ENCODE measurements at regions not wholly inside any gene's neighbourhood (a gene's known extent, or its start where the extent isn't known, plus 50 kb on each side); places are given as distances from the start of the nearest gene placed in this dataset.
"Not testable (repeated sequence)": the region's sequence is repeated elsewhere in the genome, so short reads cannot be mapped to it uniquely, and the experiment has no call there.

DNA sequence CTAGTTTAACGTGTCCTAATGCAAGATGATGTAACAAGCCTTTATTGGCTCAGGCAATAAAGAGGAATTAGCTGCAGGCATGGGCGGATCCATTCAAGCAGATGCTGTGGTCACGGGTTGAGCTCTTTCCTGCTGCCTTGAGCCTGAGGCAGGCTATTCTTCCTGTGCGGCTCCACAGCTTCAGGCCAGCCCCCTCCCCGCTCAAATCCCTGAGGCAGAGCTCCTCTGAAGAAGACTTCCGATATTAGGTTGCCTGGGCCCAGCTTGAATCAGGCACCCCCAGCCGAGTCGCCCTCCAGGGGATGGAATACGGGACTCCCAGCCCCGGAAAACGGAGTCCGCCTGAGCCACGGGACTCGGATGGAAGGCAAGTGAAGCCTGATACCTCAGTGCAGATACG, 95.0 kb upstream of the RUFY1 start:
- no peak for DNase-seq

DNA sequence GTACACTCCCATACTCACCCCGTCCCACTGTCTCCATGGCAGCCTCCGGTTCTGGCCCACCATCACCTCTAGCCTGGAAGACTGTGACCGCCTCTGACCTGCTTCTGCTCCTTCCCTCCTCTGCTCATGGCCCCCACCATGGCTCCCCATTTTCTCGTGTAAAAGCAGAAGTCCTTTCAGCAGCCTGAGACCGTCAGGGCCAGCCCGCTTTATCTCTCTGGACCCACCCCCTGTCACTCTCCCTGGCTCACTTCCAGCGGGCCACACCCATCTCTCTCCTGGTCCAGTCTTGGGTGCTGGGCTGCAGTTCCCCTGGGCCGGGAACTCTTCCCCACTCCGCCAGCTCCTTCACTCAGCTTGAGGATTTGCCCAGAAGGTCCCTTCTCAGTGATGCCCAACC, 96.0 kb upstream of the RUFY1 start:
- no peak for DNase-seq

DNA sequence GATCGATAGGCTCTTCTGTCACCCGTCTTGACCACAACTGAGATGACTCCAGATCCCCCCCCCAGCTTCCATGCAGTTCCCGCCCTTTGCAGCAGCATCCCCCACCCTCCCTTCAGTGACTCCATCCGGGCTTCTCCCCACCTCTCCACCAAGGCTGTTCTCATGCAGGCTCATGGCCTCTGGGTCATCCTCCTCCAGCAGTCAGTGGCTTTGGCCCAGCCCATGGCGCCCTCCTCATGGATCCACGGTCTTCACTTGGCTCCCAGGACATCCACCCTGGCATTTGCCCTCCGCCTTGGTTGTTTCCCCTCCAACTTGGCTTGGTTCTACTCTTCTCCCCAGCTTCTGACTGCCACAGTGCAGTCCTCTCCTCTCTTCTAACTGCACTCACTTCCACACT, 96.7 kb upstream of the RUFY1 start:
- no peak for DNase-seq

DNA sequence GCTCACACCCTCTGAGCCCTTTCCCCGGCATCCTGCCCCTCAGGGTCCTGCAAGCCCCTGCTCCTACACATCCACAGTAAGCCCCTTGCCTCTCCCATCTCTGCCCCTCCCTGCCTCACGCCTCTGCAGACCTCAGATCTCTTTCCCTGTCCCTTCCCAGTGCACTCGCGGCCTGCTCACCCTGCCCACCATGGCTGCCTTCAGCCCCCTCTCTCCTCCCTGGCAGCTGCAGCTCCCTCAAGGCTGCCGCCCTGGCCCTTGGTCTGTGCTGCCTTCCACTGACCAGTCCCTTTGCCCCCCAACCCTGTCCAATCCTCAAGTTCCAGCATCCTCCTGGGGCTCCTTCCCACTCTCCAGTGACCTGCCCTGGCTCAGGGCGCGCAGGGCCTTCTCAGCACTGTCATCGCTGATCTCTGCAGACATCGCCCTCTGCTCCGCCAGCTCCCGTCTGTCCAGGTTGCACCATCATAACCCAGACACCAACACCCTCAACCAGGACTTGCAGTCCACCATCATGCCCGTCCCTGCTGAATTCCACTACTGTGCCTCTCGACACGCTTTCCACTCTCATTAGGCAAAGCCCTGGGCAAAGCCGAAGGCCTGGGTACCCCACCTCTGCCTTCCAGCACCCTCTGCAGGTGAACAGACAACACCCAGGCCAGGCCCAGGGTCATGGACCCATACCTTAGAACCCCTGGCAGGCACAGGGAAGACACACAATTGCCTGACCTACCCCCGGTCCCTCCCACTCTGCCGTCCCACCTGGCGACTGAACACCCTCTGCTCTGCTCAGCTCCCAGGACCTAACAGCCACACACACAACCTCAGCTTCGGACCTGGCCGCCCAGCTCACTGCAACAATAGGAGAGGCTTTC, 97.8 kb upstream of the RUFY1 start:
- DNase-seq, result no peak

DNA sequence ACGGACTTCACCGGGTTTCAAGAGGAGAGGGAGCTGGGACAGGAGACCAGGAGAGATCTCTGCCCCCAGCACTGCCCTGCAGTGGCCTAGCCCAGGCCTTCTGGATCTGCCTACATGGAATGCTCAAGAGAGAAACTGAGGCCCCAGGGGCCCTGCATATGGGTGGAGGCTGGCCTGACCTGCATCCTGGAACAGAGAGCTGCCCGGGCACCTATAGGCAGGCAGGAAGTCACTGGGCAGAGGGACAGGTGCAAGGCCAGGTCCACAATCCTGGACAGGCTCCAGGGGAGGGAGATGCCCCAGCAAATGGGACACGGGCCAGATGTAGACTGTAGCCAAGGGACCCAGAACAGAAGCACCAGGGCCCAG, 98.5 kb upstream of the RUFY1 start:
- no peak for DNase-seq

DNA sequence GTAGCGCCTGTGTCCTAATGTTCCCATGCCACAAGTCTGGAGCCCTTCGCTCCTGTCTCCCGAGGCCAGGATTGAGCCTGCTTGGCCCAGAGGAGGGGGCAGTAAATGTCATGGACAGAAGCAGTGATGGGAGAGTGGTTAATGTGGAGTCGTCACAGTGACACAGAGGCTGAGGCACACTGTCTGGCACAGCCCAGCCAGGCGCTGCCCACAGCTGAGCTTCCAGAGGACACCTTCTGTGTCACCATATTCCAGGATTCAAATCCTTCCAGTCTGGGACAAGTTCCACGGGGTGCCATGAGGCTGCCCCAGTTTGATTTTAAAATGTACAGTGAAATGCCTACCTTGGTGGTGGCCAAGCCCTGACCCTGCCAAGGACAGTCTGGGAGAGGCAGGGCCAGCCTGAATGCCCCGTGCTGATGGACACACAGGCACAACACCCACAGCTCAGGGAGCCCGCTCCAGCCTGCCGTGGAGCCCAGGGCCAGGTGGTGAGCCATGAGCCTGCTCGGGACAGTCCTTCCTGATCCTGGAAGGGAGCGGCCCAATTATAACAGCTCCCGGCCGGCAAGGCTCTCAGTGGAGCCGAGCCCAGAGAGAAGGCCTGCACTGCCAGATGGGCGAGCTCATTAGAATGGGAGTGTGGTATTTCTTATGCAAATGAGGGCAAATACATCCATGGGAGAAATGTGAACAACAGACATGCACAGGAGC, 99.1 kb upstream of the RUFY1 start:
- DNase-seq, result no peak

DNA sequence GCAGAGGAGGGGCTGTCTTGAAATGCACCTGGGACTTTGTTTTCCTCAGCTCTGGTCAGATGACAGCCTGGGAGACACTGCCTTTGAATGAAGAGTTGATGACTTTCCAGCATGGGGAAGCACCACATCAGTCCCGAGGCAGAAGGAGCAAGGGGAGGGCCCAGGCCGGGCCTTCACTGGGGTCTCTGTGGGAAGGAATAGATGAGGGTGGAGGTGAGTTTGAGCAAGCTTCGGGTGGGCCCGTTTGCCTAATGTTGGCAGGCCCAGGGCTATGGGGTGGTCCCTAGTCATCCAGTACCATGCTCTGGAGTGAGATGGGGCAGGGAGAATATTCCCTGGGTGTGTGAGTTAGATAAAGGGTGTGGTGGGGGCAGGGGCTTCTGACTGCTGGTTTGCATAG, 100.4 kb upstream of the RUFY1 start:
- not testable (repeated sequence) for DNase-seq

DNA sequence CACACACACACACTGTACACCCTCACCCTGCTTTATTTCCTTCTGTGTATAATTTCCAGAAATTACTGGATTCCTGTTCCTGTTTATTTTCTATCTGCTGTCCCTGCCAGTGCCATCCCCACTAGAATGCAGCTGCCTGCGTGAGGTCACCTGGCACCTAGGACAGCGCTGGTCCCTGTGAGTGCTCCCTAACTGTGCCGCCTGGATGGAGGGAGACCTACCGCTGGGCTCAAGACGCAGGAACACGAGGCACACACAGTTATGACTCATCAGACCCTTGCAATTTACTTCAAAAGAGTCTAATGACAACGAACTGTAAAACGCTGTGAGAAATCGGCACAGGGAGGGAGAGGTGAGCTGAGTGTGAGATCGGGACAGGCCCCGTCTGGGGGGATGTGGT, 102.1 kb upstream of the RUFY1 start:
- not testable (repeated sequence) for DNase-seq

DNA sequence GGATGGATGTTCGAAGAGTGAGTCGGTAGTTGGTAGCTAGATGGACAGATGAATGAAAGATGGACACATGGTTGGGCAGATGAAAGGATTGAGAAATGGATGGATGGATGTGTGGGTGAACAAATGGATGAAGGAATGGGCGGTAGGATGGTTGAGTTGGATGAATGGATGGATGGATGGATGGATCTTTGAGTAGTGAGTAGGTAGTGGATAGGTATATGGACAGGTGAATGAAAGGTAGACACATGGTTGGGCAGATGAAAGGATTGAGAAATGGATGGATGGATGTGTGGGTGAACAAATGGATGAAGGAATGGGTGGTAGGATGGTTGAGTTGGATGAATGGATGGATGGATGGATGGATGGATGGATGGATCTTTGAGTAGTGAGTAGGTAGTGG, 97.0 kb upstream of the ADAMTS2 start:
- DNase-seq, result not testable (repeated sequence)

DNA sequence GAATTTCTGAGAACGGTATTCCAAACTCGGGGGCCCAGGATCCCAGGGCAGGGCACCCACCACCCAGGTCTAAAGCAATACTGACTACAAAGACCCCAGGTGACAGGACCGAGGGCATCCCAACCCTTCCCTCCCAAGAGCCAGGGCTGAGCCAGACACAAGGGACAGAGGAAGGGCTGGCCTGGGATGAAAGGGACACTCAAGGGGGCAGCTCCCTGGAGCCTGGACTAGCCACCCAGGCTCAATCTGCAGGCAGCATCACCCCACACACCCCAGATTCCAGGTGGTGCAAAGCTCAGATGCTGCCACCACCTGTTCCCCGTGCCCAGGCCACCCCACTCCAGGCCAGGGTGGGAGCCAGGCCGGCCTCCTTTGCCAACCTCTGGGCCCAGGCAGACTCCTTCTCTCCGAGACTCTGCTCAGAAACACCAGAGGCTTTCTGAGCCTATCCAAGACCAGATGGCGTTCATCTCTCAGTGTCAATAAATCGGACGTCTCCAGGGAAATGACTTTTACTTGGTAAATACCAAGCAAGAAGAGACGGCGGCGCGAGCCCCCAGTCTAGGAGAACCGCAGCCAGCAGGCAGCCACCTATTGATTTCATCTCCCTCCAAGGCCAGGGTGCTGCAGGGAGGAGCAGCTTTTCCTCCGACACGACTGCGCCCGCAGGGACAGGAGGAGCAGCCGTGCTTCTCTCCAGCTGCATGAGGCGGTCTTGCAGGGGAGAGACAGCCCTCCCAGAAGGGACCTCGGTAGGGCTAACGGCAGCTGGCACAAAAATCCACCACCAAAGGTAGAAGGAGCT, 94.1 kb upstream of the ADAMTS2 start:
- no peak for DNase-seq

DNA sequence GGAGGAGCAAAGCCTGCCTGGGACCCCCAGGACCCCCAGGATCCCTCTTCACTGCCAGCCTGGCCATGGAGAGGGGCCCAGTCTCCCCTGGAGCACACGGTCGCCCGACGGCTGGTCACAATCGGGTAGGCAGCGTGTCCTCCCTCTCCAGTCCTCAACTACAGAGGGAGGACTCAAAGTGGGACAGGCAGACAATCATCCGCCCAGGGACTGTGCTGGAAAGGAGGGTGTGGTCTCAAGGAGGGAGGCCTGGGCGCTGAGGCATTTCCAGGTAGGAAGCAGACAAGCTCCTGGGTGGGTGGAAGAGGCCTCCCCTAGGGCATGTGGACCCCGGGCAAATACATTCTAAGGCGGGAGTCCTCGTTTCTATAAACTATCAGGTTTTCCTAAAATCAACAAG, 93.2 kb upstream of the ADAMTS2 start:
- no peak for DNase-seq

DNA sequence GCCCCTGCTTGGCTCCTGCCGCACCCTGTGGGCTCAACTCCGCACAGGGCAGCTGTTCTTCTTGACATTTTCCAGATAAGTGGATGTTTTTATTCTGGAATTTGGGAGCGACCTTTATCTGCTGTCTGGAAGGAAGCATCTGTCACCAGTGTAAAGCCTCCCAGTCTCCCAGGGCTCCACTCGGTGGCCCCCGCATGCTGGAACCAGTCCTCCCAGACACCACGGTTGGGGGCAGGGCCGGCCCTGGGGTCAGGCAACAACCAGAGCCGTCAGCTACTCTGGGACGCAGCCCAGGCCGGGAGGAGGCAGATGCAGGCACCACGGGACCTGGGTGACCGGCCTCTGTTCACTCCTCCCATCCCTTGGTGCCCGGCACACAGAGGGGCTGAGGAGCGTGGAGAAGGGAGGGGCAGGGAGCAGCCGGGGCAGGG, 92.8 kb upstream of the ADAMTS2 start:
- no peak for DNase-seq

DNA sequence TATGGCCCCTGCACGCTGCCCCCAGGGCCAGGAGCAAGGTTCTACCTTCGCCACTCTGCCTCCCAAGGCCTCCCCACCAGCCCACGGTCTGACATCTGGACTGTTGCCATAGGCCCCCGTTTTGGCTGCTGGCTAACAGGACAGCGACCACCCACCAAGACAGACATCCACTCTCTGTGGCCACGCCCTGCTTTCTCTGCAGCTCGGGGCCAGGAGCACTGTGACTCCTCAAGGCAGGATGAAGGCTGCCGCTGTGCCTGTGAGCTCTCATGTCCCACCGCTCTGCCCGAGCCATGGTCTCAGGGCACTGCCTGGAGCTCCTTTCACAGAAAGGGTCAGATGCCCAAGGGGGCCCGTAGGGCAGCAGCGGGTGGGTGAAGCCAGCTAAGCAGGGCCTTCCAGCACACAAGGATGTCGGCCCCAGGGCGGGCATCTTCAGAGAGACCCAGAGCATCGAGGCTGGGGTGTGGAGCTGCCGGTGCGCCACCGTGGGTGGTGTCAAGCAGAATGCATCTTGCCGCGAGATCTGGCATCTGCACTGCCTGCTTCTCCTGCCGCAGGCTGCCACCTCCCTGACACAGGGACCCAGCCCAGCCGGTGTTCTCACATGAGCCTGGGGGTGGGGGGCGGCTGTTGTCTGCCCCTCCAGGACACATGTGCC, 92.2 kb upstream of the ADAMTS2 start:
- no peak for DNase-seq

DNA sequence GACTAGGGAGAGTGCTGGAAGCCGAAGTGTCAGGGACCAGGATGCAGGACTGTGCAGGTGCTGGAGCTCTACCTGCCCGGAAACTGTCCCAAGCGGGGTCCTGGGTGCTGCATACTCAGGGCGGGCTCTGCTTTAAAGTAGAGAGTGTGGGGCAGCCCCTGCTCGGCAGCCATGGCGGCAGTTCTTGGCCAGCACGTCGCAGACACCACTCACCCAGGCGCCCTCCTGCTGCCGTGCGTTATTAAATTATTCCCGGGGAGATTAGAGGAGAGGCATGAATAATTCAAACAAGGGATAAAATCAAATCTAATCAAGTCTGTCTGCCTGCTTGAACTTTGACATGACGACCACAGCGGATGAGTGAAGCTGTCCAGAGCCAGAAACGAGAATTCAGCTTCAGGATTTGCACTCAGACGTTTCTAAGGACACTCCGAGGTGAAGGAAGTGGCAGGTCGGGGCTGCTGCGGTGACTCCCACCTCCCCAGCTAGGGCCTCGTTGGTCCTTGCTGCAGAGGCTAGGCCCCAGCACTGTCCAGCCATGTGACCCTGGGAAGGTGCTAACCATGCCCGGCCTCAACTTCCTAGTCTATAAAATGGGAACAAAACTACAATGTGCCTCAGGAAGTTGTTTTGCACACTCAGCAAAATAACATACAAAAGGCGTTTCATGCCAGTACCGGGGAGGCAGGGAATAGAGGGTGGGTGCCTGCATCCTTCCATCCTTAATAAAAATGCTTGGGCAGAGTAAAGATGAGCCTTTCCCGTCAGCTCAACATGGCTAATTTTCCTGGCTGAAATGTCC, 91.3 kb upstream of the ADAMTS2 start:
- DNase-seq, result no peak

DNA sequence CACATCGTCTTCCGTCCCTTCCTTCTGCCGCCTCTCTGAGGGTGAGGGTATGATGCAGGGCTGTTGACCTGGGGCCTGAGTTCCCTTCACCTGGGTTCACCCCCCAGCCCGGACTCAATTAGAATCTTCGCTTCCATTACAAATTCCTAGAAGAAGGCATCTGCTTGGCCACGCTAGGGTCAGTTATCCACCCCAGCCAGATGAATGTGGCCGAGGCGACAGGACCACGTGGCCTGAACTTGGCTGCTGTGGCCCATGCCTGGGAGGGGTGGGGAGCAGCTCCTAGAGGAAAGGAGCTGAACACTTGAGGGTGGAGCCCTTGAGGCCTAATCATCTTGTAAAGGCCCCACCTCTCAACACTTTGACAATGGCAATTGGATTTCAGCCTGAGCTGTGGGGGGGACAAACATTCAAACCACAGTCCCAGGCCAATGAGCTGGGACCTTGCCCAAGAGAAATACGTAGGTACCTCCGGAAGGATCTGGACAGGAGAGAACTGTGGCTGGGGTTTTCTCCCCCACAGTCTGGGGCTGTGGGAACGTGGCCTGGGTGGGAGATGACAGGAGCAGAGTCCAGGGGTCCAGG, 90.6 kb upstream of the ADAMTS2 start:
- no peak for DNase-seq

DNA sequence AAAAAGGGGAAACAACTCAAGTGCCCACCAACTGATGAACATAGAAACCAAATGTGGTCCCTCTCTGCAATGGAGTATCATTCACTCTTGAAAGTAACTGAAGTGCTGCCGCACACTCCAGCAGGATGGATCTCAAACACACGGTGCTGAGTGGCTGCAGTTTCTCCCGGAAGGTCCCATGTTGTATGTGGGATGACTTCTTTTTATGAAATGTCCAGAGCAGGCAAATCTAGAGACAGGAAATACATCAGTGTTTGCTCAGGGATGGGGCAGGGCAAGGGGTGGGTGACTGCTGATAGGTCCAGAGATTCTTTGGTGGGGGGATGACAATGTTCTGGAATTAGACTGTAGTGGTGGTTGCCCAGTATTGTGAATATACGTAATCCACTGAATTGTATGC, 89.9 kb upstream of the ADAMTS2 start:
- DNase-seq, result no peak

DNA sequence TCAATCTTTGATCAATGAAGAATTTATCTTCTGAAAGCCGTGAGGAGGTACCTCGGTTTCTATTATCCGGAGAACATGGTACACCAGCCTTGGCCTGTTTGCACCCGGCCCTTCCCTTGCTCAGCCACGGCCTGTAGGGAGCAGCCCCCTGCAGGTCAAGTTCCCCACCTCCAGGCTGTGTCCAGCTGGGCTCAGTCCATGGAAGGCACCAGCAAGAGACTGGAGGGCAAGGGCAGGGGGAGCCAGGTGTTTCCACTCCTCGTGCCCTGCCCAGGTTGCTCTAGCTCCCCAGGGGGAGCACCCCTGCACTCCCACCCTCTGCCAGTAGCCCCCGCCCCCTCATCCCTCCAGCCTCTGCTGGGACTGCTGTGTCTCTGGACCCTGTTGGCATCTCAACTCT, 87.3 kb upstream of the ADAMTS2 start:
- DNase-seq, result no peak

DNA sequence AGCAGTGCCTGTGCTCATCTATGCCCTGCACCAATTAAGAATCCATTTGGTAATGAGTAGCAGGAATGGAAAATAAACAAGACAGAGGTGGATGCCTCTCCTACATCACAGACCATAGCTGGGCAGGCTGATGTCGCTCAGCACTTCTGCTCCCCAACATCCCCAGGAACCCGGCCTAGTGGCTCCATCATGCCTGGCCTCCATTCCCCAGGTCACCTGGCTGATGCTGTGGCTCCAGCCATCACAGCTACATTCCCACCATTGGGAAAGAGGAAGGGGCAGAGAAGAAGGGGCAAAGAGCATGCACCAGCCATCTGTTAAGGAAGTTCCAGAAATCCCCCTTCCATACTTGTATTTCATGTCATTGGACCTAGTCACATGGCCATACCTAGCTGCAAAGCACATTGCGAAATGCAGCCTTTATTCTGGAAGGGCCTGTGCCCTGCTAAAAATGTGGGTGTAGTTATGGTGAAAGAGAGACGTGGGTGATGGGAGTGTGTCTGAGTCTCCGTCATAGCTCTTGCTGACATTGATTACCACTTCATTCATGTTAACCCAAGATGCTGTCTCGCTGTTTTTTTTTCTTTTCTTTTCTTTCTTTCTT, 86.1 kb upstream of the ADAMTS2 start:
- no peak for DNase-seq

DNA sequence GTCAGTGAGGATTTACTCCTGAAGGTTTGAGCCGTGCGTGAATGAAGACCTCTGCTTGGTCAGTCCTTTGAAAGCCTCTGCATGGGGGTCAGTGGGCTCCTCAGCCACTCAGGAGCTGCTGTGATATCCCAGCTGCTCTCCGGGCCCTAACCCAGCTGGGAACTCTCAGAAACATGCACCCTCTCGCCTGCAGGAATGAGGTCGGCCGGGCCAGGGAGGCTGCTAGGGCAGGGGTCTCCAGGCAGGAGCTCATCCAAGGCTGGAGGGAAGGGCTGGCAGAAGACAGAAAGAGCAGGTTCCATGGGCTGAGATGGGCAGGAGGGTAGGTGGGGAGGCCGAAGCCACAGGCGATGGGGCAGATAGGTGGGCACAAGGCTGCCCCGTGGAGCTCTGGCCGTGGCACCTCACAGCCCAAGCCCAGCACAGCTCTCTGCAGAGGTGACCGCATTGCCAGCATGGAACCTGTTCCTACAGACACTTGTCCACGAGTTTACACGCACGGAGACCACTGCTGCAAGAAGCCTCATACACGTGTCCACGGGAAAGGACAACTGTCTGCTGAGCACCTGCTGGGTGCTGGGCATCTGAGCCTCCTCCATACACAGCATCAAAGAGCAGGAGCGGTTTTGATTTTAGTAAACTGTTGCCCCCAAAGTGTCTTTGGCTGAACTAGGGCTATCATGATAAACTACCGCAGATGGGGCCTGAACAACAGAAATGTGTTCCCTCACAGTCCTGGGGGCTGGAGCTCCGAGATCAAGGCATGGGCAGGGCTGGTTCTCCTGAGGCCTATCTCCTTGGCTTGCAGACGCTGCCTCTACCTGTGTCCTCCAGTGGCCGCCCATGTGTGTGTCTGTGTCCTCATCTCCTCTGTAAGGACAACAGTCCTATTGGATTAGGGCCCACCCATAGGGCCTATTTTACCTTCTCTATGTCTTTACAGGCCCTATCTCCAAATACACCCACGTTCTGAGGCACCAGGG, 85.2 kb upstream of the ADAMTS2 start:
- no peak for DNase-seq

DNA sequence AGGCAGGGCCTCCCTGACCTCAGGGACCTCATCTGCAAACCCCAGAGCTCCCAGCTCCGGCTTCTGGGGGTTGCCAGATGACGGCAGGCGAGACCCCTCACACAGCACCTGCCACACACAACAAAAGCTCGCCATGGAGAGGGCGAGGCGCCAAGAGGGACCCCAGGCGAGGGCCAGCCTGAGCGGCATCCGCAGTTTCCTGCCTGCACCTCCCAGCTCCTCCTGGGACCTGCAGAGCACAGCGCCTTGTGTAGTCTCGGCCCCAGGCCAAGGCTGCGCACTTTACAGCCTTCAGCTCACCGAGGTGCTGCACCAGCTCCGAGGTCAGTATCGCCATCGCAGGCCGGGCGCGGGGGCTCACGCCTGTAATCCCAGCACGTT, 82.4 kb upstream of the ADAMTS2 start:
- DNase-seq, result no peak

All from NCI-H1417 treated with DMSO at 0.1 percent for 48 hours (cell line).